Spleen (tissue), 7 donors: ENCODE measurements at regions not wholly inside any gene's neighbourhood (a gene's known extent, or its start where the extent isn't known, plus 50 kb on each side); places are given as distances from the start of the nearest gene placed in this dataset.

ENCODE experiments used
- POLR2A ChIP-seq, 3 donors: fragments of 450-650 bp; IDR thresholded peaks; one replicate each; pipeline ENCODE4 v1.5.1; 2017; ENCODE audit warnings: antibody characterized with exemption in 3 of 3, mild to moderate bottlenecking in 1 of 3
- TF ChIP-seq, protein P1 (sequence below), 11 experiments: fragments of 200-600 bp in 7 of 11; fragments of 450-650 bp in 4 of 11; sonication (generic) in 4 of 11; IDR thresholded peaks in 8 of 11; conservative IDR thresholded peaks in 3 of 11; 1 replicate in 7 of 11; 2 replicates in 4 of 11; pipeline versions ENCODE4 v1.4.0 to v1.8.0; 2016 to 2021; ENCODE audit warnings: antibody characterized with exemption in 11 of 11, inconsistent platforms in 4 of 11, mild to moderate bottlenecking in 1 of 11
- donor health status: DM: no; HTN: no; CAD: no; lungs with moderate emphysema.
- donor health status: DM: no; HTN: no; CAD: no.
- donor health status: DM: no; HTN: no; CAD: no.

DNA sequence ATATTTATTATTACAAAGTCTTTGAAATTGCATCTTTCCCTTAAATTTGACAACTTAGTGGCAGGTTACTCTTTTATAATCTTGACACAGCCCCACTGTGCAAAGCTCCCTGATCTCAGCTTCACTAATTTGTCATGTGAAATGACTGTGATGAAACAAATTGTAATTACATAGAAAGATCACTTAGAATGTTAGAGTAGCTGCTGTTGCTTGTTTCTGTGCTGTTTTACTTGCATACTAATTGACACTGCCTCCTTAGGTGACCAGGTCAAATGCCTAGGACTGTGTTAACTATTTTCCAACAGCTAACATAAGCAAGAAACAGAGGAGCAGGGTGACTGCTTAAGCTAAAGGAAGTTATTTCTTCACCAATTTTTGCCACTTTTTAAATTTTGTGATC is 211.3 kb downstream of the ZNF326 start:
- TF ChIP-seq POLR2A (IDR thresholded peaks at IDR 0.05) = no peak
- TF ChIP-seq, protein P1, sequence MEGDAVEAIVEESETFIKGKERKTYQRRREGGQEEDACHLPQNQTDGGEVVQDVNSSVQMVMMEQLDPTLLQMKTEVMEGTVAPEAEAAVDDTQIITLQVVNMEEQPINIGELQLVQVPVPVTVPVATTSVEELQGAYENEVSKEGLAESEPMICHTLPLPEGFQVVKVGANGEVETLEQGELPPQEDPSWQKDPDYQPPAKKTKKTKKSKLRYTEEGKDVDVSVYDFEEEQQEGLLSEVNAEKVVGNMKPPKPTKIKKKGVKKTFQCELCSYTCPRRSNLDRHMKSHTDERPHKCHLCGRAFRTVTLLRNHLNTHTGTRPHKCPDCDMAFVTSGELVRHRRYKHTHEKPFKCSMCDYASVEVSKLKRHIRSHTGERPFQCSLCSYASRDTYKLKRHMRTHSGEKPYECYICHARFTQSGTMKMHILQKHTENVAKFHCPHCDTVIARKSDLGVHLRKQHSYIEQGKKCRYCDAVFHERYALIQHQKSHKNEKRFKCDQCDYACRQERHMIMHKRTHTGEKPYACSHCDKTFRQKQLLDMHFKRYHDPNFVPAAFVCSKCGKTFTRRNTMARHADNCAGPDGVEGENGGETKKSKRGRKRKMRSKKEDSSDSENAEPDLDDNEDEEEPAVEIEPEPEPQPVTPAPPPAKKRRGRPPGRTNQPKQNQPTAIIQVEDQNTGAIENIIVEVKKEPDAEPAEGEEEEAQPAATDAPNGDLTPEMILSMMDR (IDR thresholded peaks at IDR 0.05 in 8 of 11, conservative IDR thresholded peaks at IDR 0.05 in 3 of 11) = no peak
